GM19351 (cell line): ENCODE measurements at regions not wholly inside any gene's neighbourhood (a gene's known extent, or its start where the extent isn't known, plus 50 kb on each side); places are given as distances from the start of the nearest gene placed in this dataset.

ENCODE experiments used
- ATAC-seq: cut with Tn5 transposase; IDR thresholded peaks from one replicate; pipeline ENCODE4 v1.9.1; 2021; ENCODE audit warnings: mild to moderate bottlenecking, moderate library complexity; ENCODE audit not compliant: unreplicated experiment

GRCh38 chr5:20683241-20683940, 695.4 kb upstream of the CDH18 start:
- ATAC-seq: no peak

- no peak for ATAC-seq
These were observed 692.8 kb upstream of the CDH18 start for GRCh38 chr5:20680718-20681302.

- ATAC-seq: no peak
These were observed 690.9 kb upstream of the CDH18 start for GRCh38 chr5:20678814-20679298.

GRCh38 chr5:20678386-20678785, 690.4 kb upstream of the CDH18 start:
- ATAC-seq: no peak

GRCh38 chr5:20660588-20660987, 672.6 kb upstream of the CDH18 start:
- no peak for ATAC-seq

DNA sequence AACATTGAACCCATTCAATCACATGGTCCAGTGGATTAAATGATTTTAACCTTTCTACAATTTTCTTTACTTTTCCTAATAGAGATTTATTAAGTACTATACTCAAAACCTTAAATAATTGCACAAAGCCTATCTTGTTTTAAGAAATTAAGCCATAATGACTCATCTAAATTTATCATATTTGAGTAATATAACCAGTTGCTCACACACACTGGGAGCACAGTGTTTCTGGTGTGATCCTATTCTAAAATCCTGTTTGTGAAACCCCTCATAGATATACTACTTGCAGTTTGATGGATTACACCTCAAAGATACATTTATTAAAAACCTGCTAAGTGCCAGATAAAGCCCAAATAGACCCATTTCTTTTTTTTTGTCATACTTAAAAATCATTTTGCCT, 668.3 kb upstream of the CDH18 start:
- ATAC-seq: no peak

GRCh38 chr5:20655211-20655610, 667.2 kb upstream of the CDH18 start:
- ATAC-seq: no peak

GRCh38 chr5:20654746-20655145, 666.7 kb upstream of the CDH18 start:
- ATAC-seq: no peak

DNA sequence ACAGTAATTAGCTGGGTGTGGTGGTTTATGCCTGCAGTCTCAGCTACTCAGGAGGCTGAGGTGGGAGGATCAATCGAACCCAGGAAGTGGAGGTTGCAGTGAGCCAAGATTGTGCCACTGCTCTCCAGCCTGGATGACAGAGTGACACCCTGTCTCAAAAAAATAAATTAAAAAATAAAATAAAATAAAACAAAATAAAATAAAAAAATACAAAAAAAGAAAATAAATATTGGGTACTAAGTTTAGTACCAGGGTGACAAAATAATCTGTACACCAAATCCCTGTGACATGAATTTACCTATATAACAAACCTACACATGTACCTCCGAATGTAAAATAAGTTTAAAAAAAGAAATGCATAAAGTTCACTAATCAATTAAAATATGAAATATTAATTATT, 666.0 kb upstream of the CDH18 start:
- ATAC-seq: no peak

- no peak for ATAC-seq
These were observed 662.0 kb upstream of the CDH18 start for GRCh38 chr5:20649966-20650365.

DNA sequence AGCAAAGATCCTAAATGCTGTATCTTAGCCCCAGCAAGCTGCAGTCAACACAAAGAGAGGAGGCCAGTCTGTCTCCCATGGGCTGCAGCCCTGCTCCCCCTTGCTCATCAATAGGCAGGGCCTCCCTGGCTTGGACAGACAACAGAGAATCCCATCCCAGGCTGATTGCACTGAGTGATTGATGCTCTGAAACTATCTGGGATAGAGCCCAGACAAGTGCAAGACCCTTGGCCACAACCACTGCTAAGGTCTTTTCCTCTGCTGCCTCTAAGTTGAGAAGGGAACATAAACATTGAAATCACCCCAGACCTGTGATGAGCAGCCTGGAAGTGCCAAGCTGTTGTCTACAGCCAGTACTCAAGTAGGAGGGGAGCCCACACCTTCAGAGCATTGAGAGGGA, 661.0 kb upstream of the CDH18 start:
- ATAC-seq: no peak

- ATAC-seq: no peak
These were observed 648.7 kb upstream of the CDH18 start for GRCh38 chr5:20636686-20637085.

DNA sequence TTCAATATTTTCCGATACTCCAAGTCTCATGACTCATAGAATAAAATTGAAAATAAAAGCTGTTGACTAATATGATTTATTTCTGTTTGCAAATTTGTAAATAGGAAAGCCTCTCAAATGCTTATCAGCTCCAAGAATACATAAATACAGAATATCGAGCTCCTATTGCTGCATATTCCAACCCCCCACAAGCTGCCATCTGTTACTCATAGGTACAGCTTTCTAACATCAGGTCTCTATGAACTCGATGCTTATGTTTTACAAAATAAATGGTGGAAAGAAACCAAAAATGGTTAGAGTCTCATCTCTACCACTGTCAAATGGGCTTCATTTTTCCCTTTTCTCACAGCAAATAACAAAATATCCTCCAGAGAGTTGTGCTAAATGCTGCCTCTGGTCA, 631.6 kb upstream of the CDH18 start:
- no peak for ATAC-seq

DNA sequence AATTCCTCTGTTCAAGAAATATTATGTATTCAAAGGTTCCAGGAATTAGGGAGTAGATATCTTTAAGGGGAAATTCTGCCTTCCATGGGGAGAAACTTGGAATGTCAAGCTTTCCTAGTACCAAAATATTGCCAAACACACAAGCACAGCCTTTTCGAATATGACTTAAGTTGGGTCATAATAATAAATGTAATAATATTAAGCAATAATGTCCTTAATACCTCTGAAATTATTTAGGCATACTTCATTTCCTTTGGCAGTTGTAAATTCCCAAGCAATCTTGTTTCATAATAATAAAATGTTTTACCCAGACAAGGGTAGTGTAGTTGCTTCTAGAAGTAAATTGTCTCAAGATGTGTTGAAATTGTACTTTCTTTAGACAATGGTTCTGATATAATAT, 630.3 kb upstream of the CDH18 start:
- ATAC-seq: no peak

DNA sequence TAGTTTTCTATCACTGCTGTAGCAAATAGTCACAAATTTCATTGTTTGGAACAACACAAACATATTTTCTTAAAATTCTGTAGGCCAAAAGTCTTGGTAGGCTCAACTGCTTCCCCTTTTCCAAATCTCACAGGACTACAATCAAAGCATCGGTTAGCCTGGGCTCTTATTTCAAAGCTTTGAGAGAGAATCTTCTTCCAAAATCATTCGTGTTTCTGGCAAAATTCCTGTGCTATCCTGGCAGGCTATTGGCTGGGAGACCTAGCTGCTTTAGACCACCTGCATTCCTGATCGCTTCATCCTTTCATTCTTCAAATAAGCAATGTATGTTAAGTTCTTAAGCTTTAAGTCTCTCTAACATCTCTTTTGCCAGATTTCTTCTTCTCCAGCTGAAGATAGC, 629.8 kb upstream of the CDH18 start:
- no peak for ATAC-seq

DNA sequence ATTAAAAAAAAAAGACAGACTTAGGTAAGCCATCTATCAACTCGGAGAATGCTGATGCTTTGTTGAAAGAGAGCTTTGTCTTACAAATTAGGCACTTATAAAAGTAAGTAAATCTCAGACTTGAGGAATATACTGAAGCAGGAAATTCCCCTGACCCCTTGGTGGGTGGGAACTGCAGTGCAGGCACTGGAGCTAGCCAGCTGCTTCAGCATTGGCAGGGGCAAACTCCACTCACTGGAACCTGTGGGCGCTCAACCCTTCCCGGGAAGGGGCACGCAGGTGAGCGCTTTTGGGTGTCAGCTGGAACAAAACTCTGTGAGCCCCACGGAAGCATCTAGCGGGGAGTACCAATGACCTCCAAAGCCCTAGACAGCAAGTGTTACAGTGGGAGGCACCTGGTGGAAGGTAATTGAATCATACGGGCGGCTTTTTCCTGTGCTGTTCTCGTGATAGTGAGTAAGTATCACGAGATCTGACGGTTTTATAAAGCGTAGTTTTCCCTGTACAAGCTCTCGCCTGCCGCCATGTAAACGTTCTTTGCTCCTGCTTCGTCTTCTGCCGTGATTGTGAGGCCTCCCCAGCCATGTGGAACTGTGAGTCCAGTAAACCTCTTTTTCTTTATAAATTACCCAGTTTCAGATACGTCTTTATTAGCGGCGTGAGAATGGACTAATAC, 628.0 kb upstream of the CDH18 start:
- no peak for ATAC-seq

GRCh38 chr5:20611620-20612019, 623.6 kb upstream of the CDH18 start:
- ATAC-seq: no peak

- no peak for ATAC-seq
These were observed 622.7 kb upstream of the CDH18 start for GRCh38 chr5:20610681-20611080.

- ATAC-seq: no peak
These were observed 621.1 kb upstream of the CDH18 start for GRCh38 chr5:20609126-20609525.

DNA sequence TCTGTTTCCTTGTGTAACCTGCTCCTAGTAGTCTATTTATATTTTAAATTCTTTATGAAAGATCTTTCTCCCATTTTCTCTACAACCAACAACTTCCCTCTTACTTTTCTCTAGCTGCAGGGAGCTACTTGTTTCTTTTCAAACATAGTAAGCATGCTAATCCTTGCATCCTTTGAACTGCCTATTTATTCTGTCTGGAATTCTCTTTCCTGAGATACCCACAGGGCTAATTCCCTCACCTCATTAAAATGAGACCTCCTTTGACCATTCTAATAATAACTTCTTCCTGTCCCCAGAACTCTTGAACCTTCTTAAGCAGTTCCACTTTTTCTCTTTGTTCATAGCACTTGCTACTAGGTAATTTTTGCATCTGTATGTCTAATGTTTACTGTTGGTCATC, 620.6 kb upstream of the CDH18 start:
- ATAC-seq: no peak

DNA sequence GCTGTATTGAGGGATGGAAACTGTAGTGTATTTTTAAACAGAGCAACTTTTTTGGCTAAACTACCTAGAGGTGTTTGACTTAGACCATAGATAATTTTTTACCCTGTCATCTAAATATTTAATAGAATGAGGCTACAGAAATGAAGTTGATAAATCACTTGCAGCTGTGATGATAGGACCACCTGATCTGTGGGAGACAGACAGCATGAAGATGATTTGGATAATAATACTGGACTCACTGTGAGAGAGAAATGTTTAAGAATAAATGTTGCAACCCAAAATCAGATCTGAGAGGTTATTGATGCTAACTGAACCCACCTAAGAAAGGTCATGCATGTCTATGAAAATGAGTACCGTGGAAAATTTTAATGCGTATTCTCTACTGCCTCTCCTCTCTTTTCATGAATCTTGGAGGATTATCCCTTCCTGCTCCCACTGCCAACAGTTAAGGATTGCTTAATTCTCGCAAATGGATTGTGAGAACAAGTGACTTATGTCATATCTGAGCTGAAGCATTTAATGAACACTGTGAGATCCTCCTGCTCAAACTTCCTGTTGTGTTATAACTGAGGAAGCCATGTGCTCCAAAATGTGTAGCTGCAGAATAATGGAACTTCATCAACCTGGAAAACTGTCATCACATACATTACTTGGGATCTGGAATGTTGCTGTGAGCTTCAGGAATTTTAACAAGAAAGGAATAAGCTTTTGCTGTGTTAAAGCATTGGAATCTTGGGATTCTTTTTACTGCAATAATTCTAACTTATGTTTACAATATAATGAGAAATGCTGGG, 617.9 kb upstream of the CDH18 start:
- ATAC-seq: no peak
